HepG2 (cell line): ENCODE measurements at regions not wholly inside any gene's neighbourhood (a gene's known extent, or its start where the extent isn't known, plus 50 kb on each side); places are given as distances from the start of the nearest gene placed in this dataset.

ENCODE experiments used
- ATAC-seq: fragments of 200-7000 bp; cut with Tn5 transposase; 3 replicates; pipeline ENCODE4 v1.9.1; 2020; ENCODE audit warnings: mild to moderate bottlenecking, moderate library complexity
- BruUV-seq: library from RNA; stranded (reverse); fragments of 400-500 nt; replicated peaks from 2 replicates; lab custom pipeline; 2021; lab: Mats Ljungman, UMichigan
- CTCF ChIA-PET: fragments of 300-600 bp; formaldehyde crosslinking; extraction: SDS; loops from one replicate; lab custom pipeline; 2021; ENCODE audit warnings: low total read pairs, inconsistent platforms, low intra/inter-chr PET ratio; lab: Yijun Ruan, JAX
- POLR2A ChIA-PET: fragments of 350-600 bp; sonication (Branson Sonifier 250); formaldehyde crosslinking; loops from one replicate; lab custom pipeline; 2020; ENCODE audit warnings: antibody characterized with exemption, inconsistent platforms; lab: Yijun Ruan, JAX
- DNase-seq: peaks from one replicate; pipeline ENCODE4 v3.0.0-alpha.2; 2015; ENCODE audit warnings: low spot score
- FAIRE-seq: peaks from 3 replicates; lab custom pipeline; 2011; peaks lifted over from hg19 to GRCh38; lab: Jason Lieb, UNC
- H2AFZ ChIP-seq: one replicate; pipeline ENCODE4 v1.6.1; 2011; ENCODE audit warnings: low read length, inconsistent platforms
- H3K27ac ChIP-seq: fragments of 300-600 bp; 3 replicates; pipeline ENCODE4 v1.8.0; 2011; ENCODE audit warnings: mixed run types, mild to moderate bottlenecking, mixed read lengths, low read length, inconsistent platforms; ENCODE audit not compliant: insufficient read depth; ENCODE audit errors: extremely low read length
- H3K27me3 ChIP-seq, 2 experiments: fragments of 200-600 bp in 1 of 2; 2 replicates in 1 of 2; 3 replicates in 1 of 2; pipeline versions ENCODE4 v1.6.0 to v1.8.0; 2011; ENCODE audit warnings: low read length in 2 of 2, mild to moderate bottlenecking in 2 of 2, moderate library complexity in 2 of 2, inconsistent platforms in 1 of 2; ENCODE audit not compliant: insufficient read depth in 2 of 2, control insufficient read depth in 1 of 2
- H3K36me3 ChIP-seq, 2 experiments: fragments of 200-600 bp in 1 of 2; replicated peaks in 1 of 2; 2 replicates in 1 of 2; 3 replicates in 1 of 2; pipeline versions ENCODE4 v1.5.1 to v1.8.0; 2011; ENCODE audit warnings: low read length in 2 of 2, inconsistent platforms in 1 of 2; ENCODE audit not compliant: insufficient read depth in 2 of 2, control insufficient read depth in 1 of 2
- H3K4me1 ChIP-seq: 2 replicates; pipeline ENCODE4 v1.5.1; 2012; ENCODE audit warnings: low read length, inconsistent platforms; ENCODE audit not compliant: insufficient read depth
- H3K4me2 ChIP-seq: 2 replicates; pipeline ENCODE4 v1.6.0; 2011; ENCODE audit warnings: low read depth, low read length, inconsistent platforms
- H3K4me3 ChIP-seq, 3 experiments: fragments of 200-600 bp in 1 of 3; sonication (generic), shearing (Covaris generic) in 1 of 3; replicated peaks in 1 of 3; 2 replicates each; pipeline ENCODE4 v1.5.1; 2011 to 2016; ENCODE audit warnings: low read length in 3 of 3, inconsistent platforms in 2 of 3, low read depth in 2 of 3, mild to moderate bottlenecking in 2 of 3, control low read depth in 1 of 3, mixed read lengths in 1 of 3; ENCODE audit not compliant: insufficient read depth in 1 of 3
- H3K79me2 ChIP-seq: one replicate; pipeline ENCODE4 v1.6.1; 2011; ENCODE audit warnings: low read length, inconsistent platforms; ENCODE audit not compliant: insufficient read depth
- H3K9ac ChIP-seq: 2 replicates; pipeline ENCODE4 v1.6.0; 2011; ENCODE audit warnings: mild to moderate bottlenecking, low read depth, low read length, inconsistent platforms; ENCODE audit not compliant: insufficient read depth
- H3K9me3 ChIP-seq: 2 replicates; pipeline ENCODE4 v1.5.1; 2012; ENCODE audit warnings: mild to moderate bottlenecking, low read length
- H4K20me1 ChIP-seq: 2 replicates; pipeline ENCODE4 v1.6.0; 2011; ENCODE audit warnings: inconsistent platforms, mild to moderate bottlenecking, low read length, moderate library complexity; ENCODE audit not compliant: insufficient read depth
- CREB1 ChIP-seq, 2 experiments: fragments of 450-650 bp in 1 of 2; IDR thresholded peaks; 2 replicates each; pipeline ENCODE4 v1.6.1; 2016 to 2017; ENCODE audit warnings: control low read depth in 1 of 2, mild to moderate bottlenecking in 1 of 2, missing compliant biosample characterization in 1 of 2, missing genetic modification characterization in 1 of 2
- GPN1 ChIP-seq: sonication (generic); formaldehyde crosslinking; IDR thresholded peaks from 2 replicates; pipeline ENCODE4 v1.5.1; 2020; ENCODE audit warnings: missing genetic modification reagents, borderline replicate concordance
- RBFOX2 ChIP-seq: fragments of 200-400 bp; formaldehyde crosslinking; IDR thresholded peaks from 2 replicates; pipeline ENCODE4 v1.6.1; 2017; ENCODE audit warnings: low read depth, mild to moderate bottlenecking, low read length
- RCOR2 ChIP-seq: IDR thresholded peaks from 2 replicates; pipeline ENCODE4 v1.6.1; 2016; ENCODE audit warnings: missing biosample characterization, missing genetic modification reagents
- SNAI1 ChIP-seq: sonication (generic); formaldehyde crosslinking; IDR thresholded peaks from 2 replicates; pipeline ENCODE4 v1.5.0; 2020; ENCODE audit warnings: mild to moderate bottlenecking, missing genetic modification reagents, borderline replicate concordance
- ZBTB7B ChIP-seq: sonication (generic); formaldehyde crosslinking; IDR thresholded peaks from 2 replicates; pipeline ENCODE4 v1.4.0; 2020; ENCODE audit warnings: missing genetic modification reagents
- ZFAT ChIP-seq: sonication (generic); formaldehyde crosslinking; conservative IDR thresholded peaks from 2 replicates; pipeline ENCODE4 v1.8.1; 2023; ENCODE audit warnings: missing genetic modification reagents, inconsistent platforms
- WGBS: methylation state at CpG from one replicate; pipeline ENCODE4 v1.1.6; 2017; ENCODE audit warnings: low lambda C conversion rate; 5-methylcytosine and 5-hydroxymethylcytosine counted together
- in situ Hi-C: cut with HindIII; loops from 2 replicates; pipeline ENCODE4 v1.10.0; 2017; ENCODE audit warnings: low pct_unique_long_range_greater_than_20kb; ENCODE audit not compliant: extremely low pct_ligation_motif_present
- intact Hi-C: fragments of 100-400 bp; cut with micrococcal nuclease; formaldehyde crosslinking; loops from one replicate; pipeline ENCODE4 v1.10.0; 2022; ENCODE audit not compliant: unreplicated experiment
- TF ChIP-seq, protein P1 (sequence below): sonication (generic); formaldehyde crosslinking; IDR thresholded peaks from 2 replicates; pipeline ENCODE4 v1.4.0; 2020; ENCODE audit warnings: mild to moderate bottlenecking, missing genetic modification reagents
- TF ChIP-seq, protein P2 (sequence below): sonication (generic); formaldehyde crosslinking; IDR thresholded peaks from 2 replicates; pipeline ENCODE4 v1.4.0; 2020; ENCODE audit warnings: missing genetic modification reagents, borderline replicate concordance
- TF ChIP-seq, protein P3 (sequence below): sonication (generic); formaldehyde crosslinking; IDR thresholded peaks from 2 replicates; pipeline ENCODE4 v1.8.1; 2022; ENCODE audit warnings: low read depth, mild to moderate bottlenecking, missing genetic modification reagents
- TF ChIP-seq, protein P4 (sequence below): sonication (generic); formaldehyde crosslinking; IDR thresholded peaks from 2 replicates; pipeline ENCODE4 v1.4.0; 2020; ENCODE audit warnings: missing genetic modification reagents, mild to moderate bottlenecking, borderline replicate concordance
- TF ChIP-seq, protein P5 (sequence below): sonication (generic); formaldehyde crosslinking; IDR thresholded peaks from 2 replicates; pipeline ENCODE4 v1.5.0; 2020; ENCODE audit warnings: missing genetic modification reagents, mild to moderate bottlenecking, borderline replicate concordance

DNA sequence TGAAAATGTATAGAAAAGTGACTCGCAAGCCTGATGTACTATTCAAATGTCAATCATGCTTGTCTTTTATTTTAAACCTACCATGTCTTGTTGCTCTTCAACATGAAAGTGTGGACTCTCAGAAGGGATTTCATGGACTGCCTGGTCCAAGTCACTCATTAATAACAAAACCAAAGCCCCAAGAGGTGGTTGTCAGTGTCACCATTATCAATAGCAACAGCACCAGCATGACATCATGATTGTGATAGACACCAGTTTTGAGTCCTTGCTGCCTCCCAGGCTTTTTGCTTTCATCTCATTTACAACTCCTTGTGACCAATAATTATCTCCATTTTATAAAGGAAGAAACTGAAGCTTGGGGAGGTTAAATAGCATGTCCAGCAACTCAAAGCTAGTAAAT is 112.0 kb upstream of the TMPO start (continued):
- TF ChIP-seq, protein P1, sequence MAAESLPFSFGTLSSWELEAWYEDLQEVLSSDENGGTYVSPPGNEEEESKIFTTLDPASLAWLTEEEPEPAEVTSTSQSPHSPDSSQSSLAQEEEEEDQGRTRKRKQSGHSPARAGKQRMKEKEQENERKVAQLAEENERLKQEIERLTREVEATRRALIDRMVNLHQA, result no peak

DNA sequence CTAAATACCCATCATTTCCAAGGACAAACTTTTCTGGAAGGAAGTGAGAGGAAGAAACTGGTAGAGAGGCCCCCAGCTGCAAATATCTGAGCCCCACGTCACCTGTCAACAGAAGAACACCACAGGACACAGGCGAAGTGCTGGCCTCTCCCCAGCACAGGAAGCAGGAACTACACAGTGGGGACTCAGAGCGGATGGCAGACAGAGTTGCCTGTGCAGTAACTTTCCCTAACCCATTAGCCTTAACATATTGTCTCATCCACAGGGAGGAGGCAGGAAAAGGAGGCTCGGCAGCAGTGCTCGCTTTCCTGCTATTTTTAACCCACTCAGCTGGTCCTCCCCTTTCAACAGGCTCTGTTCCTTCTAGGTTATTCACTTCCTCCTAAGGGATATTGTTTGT is 111.5 kb upstream of the TMPO start:
- no peak overlapping the region for H3K4me3 ChIP-seq
- no peaks in the 10 kb centered on the region for H3K79me2 ChIP-seq
- H3K27ac ChIP-seq, result no peak overlapping the region
- H3K36me3 ChIP-seq, result no peaks in the 10 kb centered on the region
- H3K9me3 ChIP-seq, result no peaks in the 10 kb centered on the region
- H3K4me1 ChIP-seq, result peaks cover 25% of the 10 kb centered on the region
- H4K20me1 ChIP-seq, result no peaks in the 10 kb centered on the region
- no peaks in the 10 kb centered on the region for H3K27me3 ChIP-seq
- intact Hi-C loops (no loop called here), in situ Hi-C loops (no loop called here)
- no peak for DNase-seq
- 39% methylated on average over 5 of the region's 5 CpGs for WGBS
- POLR2A ChIA-PET, result no interaction called here
- H2AFZ ChIP-seq, result no peak overlapping the region
- no peak for ATAC-seq
- no TSS peak for BruUV-seq
- no peak overlapping the region for H3K9ac ChIP-seq
- CTCF ChIA-PET, result no interaction called here
- no peak overlapping the region; the same call in 1 of the 2 replicates for H3K4me2 ChIP-seq
- FAIRE-seq, result no peak
- no peak for TF ChIP-seq ZBTB7B (CRISPR knock-in tag)
- TF ChIP-seq, protein P2, sequence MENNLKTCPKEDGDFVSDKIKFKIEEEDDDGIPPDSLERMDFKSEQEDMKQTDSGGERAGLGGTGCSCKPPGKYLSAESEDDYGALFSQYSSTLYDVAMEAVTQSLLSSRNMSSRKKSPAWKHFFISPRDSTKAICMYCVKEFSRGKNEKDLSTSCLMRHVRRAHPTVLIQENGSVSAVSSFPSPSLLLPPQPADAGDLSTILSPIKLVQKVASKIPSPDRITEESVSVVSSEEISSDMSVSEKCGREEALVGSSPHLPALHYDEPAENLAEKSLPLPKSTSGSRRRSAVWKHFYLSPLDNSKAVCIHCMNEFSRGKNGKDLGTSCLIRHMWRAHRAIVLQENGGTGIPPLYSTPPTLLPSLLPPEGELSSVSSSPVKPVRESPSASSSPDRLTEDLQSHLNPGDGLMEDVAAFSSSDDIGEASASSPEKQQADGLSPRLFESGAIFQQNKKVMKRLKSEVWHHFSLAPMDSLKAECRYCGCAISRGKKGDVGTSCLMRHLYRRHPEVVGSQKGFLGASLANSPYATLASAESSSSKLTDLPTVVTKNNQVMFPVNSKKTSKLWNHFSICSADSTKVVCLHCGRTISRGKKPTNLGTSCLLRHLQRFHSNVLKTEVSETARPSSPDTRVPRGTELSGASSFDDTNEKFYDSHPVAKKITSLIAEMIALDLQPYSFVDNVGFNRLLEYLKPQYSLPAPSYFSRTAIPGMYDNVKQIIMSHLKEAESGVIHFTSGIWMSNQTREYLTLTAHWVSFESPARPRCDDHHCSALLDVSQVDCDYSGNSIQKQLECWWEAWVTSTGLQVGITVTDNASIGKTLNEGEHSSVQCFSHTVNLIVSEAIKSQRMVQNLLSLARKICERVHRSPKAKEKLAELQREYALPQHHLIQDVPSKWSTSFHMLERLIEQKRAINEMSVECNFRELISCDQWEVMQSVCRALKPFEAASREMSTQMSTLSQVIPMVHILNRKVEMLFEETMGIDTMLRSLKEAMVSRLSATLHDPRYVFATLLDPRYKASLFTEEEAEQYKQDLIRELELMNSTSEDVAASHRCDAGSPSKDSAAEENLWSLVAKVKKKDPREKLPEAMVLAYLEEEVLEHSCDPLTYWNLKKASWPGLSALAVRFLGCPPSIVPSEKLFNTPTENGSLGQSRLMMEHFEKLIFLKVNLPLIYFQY (CRISPR knock-in tag), result no peak
- TF ChIP-seq GPN1, result no peak
- TF ChIP-seq, protein P3, sequence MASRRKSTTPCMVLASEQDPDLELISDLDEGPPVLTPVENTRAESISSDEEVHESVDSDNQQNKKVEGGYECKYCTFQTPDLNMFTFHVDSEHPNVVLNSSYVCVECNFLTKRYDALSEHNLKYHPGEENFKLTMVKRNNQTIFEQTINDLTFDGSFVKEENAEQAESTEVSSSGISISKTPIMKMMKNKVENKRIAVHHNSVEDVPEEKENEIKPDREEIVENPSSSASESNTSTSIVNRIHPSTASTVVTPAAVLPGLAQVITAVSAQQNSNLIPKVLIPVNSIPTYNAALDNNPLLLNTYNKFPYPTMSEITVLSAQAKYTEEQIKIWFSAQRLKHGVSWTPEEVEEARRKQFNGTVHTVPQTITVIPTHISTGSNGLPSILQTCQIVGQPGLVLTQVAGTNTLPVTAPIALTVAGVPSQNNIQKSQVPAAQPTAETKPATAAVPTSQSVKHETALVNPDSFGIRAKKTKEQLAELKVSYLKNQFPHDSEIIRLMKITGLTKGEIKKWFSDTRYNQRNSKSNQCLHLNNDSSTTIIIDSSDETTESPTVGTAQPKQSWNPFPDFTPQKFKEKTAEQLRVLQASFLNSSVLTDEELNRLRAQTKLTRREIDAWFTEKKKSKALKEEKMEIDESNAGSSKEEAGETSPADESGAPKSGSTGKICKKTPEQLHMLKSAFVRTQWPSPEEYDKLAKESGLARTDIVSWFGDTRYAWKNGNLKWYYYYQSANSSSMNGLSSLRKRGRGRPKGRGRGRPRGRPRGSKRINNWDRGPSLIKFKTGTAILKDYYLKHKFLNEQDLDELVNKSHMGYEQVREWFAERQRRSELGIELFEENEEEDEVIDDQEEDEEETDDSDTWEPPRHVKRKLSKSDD, result no peak
- no peak for TF ChIP-seq SNAI1 (CRISPR knock-in tag)
- TF ChIP-seq, protein P4, sequence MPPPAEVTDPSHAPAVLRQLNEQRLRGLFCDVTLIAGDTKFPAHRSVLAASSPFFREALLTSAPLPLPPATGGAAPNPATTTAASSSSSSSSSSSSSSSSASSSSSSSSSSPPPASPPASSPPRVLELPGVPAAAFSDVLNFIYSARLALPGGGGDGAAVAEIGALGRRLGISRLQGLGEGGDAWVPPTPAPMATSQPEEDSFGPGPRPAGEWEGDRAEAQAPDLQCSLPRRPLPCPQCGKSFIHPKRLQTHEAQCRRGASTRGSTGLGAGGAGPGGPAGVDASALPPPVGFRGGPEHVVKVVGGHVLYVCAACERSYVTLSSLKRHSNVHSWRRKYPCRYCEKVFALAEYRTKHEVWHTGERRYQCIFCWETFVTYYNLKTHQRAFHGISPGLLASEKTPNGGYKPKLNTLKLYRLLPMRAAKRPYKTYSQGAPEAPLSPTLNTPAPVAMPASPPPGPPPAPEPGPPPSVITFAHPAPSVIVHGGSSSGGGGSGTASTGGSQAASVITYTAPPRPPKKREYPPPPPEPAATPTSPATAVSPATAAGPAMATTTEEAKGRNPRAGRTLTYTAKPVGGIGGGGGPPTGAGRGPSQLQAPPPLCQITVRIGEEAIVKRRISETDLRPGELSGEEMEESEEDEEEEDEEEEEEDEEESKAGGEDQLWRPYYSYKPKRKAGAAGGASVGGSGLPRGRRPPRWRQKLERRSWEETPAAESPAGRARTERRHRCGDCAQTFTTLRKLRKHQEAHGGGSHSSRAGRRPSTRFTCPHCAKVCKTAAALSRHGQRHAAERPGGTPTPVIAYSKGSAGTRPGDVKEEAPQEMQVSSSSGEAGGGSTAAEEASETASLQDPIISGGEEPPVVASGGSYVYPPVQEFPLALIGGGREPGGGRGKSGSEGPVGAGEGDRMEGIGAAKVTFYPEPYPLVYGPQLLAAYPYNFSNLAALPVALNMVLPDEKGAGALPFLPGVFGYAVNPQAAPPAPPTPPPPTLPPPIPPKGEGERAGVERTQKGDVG (CRISPR knock-in tag), result no peak
- no peak for TF ChIP-seq RBFOX2
- no peak for TF ChIP-seq ZFAT
- no peak for TF ChIP-seq CREB1 (IDR thresholded peaks at IDR 0.05)
- no peak for TF ChIP-seq CREB1 (CRISPR knock-in tag; IDR thresholded peaks at IDR 0.05)
- TF ChIP-seq, protein P5, sequence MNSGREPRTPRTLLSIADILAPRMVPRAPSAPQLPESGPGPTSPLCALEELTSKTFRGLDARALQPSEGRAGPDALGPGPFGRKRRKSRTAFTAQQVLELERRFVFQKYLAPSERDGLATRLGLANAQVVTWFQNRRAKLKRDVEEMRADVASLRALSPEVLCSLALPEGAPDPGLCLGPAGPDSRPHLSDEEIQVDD, result no peak
- no peak for TF ChIP-seq RCOR2 (CRISPR knock-in tag)
